ENCODE measurements at regions not wholly inside any gene's neighbourhood (a gene's known extent, or its start where the extent isn't known, plus 50 kb on each side); places are given as distances from the start of the nearest gene placed in this dataset.
"Not testable (repeated sequence)": the region's sequence is repeated elsewhere in the genome, so short reads cannot be mapped to it uniquely, and the experiment has no call there.

DNA sequence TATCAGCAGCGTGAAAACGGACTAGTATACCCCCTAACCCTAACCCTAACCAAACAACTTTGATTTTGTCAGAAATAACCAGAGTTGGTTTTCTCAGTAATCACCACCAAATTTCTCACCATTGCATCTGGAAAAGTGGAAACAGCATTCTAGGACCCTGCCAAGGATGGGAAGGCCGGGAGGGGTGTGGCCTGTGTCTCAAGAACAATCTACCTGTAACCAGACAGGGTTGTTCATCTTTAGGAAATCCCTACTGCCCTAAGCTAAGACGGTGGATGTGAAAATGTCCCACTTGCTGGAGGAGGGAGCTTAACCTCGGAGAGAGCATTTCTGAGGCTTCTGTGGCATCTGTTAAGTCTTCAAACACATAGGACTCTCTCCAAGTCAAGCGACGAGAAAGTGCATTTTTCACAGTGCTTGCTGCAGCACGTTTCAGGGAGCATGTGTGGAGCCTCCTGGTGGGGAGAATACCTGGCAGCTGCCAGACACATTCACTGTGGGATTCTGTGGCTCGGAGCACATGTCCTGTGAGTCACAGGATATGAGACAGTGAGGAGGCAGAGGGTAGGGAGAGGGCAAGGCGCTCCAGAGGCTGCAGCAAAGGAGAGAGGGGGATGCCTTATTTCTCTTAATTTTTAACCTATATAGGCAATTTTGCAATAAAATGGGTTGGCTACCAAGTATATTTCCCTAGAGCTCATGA is 207.5 kb downstream of the SPP2 start:
- peaks cover 3% of the 10 kb centered on the region; the same call in 1 of the 2 replicates for H3K4me1 ChIP-seq (ENCODE audit: control insufficient read depth, insufficient read depth, low read length)
- no peaks in the 10 kb centered on the region for H3K36me3 ChIP-seq (ENCODE audit: control insufficient read depth, insufficient read depth, low read length)

GRCh38 chr2:234256516-234256915 is 206.0 kb downstream of the SPP2 start:
- peaks cover 3% of the 10 kb centered on the region; the same call in 1 of the 2 replicates for H3K4me1 ChIP-seq (ENCODE audit: control insufficient read depth, insufficient read depth, low read length)

More for the DNA sequence above, 207.5 kb downstream of the SPP2 start:
- Histone ChIP-seq H3K27me3 (ENCODE audit: control insufficient read depth, insufficient read depth, low read length) (no peaks in the 10 kb centered on the region), H3K4me3 (ENCODE audit: low read depth, low read length) (no peak overlapping the region), H3K27ac (ENCODE audit: low read depth, low read length) (no peak overlapping the region), H3K9ac (ENCODE audit: low read depth, low read length) (no peak overlapping the region), H3K9me3 (ENCODE audit: control insufficient read depth, insufficient read depth, low read length) (no peaks in the 10 kb centered on the region)

GRCh38 chr2:234254783-234255521 is 204.4 kb downstream of the SPP2 start:
- H3K27me3 ChIP-seq (ENCODE audit: control insufficient read depth, insufficient read depth, low read length) = no peaks in the 10 kb centered on the region
- peaks cover 3% of the 10 kb centered on the region; the same call in 1 of the 2 replicates for H3K4me1 ChIP-seq (ENCODE audit: control insufficient read depth, insufficient read depth, low read length)
- H3K4me3 ChIP-seq (ENCODE audit: low read depth, low read length) = no peak overlapping the region
- no peaks in the 10 kb centered on the region for H3K36me3 ChIP-seq (ENCODE audit: control insufficient read depth, insufficient read depth, low read length)
- H3K9ac ChIP-seq (ENCODE audit: low read depth, low read length) = no peak overlapping the region
- no peaks in the 10 kb centered on the region for H3K9me3 ChIP-seq (ENCODE audit: control insufficient read depth, insufficient read depth, low read length)
- H3K27ac ChIP-seq (ENCODE audit: low read depth, low read length) = no peak overlapping the region

More at GRCh38 chr2:234256516-234256915, 206.0 kb downstream of the SPP2 start:
- no peak overlapping the region for H3K4me3 ChIP-seq (ENCODE audit: low read depth, low read length)
- no peaks in the 10 kb centered on the region for H3K9me3 ChIP-seq (ENCODE audit: control insufficient read depth, insufficient read depth, low read length)
- no peaks in the 10 kb centered on the region for H3K36me3 ChIP-seq (ENCODE audit: control insufficient read depth, insufficient read depth, low read length)
- no peaks in the 10 kb centered on the region for H3K27me3 ChIP-seq (ENCODE audit: control insufficient read depth, insufficient read depth, low read length)
- H3K27ac ChIP-seq (ENCODE audit: low read depth, low read length) = no peak overlapping the region
- H3K9ac ChIP-seq (ENCODE audit: low read depth, low read length) = no peak overlapping the region

GRCh38 chr2:234252772-234253171 is 202.3 kb downstream of the SPP2 start:
- no peaks in the 10 kb centered on the region for H3K27me3 ChIP-seq (ENCODE audit: control insufficient read depth, insufficient read depth, low read length)
- no peak overlapping the region for H3K4me3 ChIP-seq (ENCODE audit: low read depth, low read length)
- H3K9ac ChIP-seq (ENCODE audit: low read depth, low read length) = no peak overlapping the region
- no peaks in the 10 kb centered on the region; the same call in 1 of the 2 replicates for H3K9me3 ChIP-seq (ENCODE audit: control insufficient read depth, insufficient read depth, low read length)
- no peaks in the 10 kb centered on the region for H3K36me3 ChIP-seq (ENCODE audit: control insufficient read depth, insufficient read depth, low read length)
- no peaks in the 10 kb centered on the region for H3K4me1 ChIP-seq (ENCODE audit: control insufficient read depth, insufficient read depth, low read length)
- no peak overlapping the region for H3K27ac ChIP-seq (ENCODE audit: low read depth, low read length)

DNA sequence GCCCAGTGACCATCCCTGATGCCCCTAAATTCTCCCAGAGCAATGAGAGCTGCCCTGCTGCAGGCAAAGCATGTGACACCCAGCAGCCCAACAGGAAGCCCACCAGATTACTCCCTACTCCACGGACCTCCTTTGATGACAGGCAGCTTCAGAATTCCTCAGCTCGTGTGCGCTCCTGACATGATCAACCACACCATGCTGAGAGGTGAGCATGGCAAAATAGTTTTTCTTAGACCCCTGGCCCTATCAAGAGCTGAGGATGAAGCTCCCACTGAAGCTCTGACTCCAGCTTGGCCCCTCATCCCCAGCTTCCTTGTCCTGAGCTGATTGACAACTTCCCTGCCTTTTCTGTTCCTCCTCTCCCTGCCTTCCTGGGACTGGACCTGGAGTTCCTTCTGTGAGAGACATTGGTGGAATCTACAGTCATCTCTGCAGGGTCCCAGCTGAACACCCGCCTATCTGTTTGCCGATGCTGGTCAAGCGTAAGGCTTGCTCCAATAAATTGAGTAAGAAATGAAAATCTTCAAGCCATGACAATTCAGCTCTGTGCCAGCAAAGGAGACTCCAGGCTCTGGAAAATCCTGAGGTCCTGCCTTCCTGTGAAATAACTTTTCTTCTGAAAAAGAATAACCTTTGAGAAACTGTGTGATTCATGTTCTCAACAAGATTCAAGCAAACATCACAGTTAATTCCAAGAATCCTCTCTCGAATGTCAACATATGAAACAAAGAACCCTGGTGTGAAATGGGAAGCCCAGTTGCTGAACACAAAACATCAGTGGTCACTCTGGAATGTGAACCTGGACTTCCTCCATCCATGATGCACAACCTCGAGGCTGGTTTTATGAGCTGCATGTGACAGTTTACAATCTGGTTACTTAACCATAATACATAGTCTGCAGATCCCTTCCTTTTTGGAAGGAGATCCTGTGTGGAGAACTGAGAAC is 201.1 kb downstream of the SPP2 start:
- Histone ChIP-seq H3K4me1 (ENCODE audit: control insufficient read depth, insufficient read depth, low read length) (no peaks in the 10 kb centered on the region), H3K4me3 (ENCODE audit: low read depth, low read length) (no peak overlapping the region), H3K27me3 (ENCODE audit: control insufficient read depth, insufficient read depth, low read length) (no peaks in the 10 kb centered on the region), H3K36me3 (ENCODE audit: control insufficient read depth, insufficient read depth, low read length) (no peaks in the 10 kb centered on the region), H3K9me3 (ENCODE audit: control insufficient read depth, insufficient read depth, low read length) (peaks cover 6% of the 10 kb centered on the region), H3K27ac (ENCODE audit: low read depth, low read length) (no peak overlapping the region), H3K9ac (ENCODE audit: low read depth, low read length) (no peak overlapping the region)

GRCh38 chr2:234250926-234251325 is 200.4 kb downstream of the SPP2 start:
- no peaks in the 10 kb centered on the region for H3K4me1 ChIP-seq (ENCODE audit: control insufficient read depth, insufficient read depth, low read length)
- H3K27me3 ChIP-seq (ENCODE audit: control insufficient read depth, insufficient read depth, low read length) = no peaks in the 10 kb centered on the region
- no peak overlapping the region for H3K27ac ChIP-seq (ENCODE audit: low read depth, low read length)
- H3K4me3 ChIP-seq (ENCODE audit: low read depth, low read length) = no peak overlapping the region
- no peaks in the 10 kb centered on the region for H3K36me3 ChIP-seq (ENCODE audit: control insufficient read depth, insufficient read depth, low read length)
- no peak overlapping the region for H3K9ac ChIP-seq (ENCODE audit: low read depth, low read length)
- H3K9me3 ChIP-seq (ENCODE audit: control insufficient read depth, insufficient read depth, low read length) = peaks cover 6% of the 10 kb centered on the region

GRCh38 chr2:234249873-234250272 is 199.4 kb downstream of the SPP2 start:
- Histone ChIP-seq H3K9me3 (ENCODE audit: control insufficient read depth, insufficient read depth, low read length) (peaks cover 6% of the 10 kb centered on the region), H3K9ac (ENCODE audit: low read depth, low read length) (no peak overlapping the region), H3K4me1 (ENCODE audit: control insufficient read depth, insufficient read depth, low read length) (no peaks in the 10 kb centered on the region), H3K27ac (ENCODE audit: low read depth, low read length) (peak overlapping the region; percentile 56), H3K36me3 (ENCODE audit: control insufficient read depth, insufficient read depth, low read length) (no peaks in the 10 kb centered on the region), H3K4me3 (ENCODE audit: low read depth, low read length) (no peak overlapping the region), H3K27me3 (ENCODE audit: control insufficient read depth, insufficient read depth, low read length) (no peaks in the 10 kb centered on the region)

DNA sequence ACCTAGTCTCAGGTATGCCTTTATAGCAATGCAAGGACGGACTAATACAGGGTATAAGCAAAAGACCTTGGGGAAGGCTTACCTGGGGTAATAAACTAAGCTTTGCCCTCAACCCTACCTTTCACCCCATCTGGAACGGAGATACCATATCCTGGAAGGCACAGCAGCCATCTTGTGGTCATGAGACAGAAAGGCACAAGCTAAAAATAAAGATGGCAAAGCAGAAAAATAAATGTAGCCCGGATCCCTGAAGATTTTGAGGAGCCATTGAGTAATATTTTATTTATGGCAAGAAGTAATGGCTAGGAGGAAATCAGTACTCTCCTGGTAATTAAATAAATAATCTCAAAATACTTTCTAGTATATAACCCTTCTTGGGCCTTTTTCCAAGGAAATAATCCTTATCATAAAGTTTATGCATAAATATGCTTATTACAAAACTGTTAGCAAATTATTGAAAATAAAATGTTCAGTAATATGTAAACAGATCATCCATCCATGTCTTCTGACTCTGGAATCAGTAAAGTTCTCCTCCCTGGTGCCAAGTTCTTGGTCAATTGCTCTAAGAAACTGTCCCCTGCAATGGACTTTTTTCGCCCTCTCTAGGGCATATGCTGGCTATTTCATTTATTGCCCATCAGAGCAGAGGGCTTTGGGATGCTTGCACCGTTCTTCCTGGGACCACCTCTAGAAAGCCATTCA is 198.7 kb downstream of the SPP2 start:
- Histone ChIP-seq H3K36me3 (ENCODE audit: control insufficient read depth, insufficient read depth, low read length) (no peaks in the 10 kb centered on the region), H3K4me1 (ENCODE audit: control insufficient read depth, insufficient read depth, low read length) (no peaks in the 10 kb centered on the region), H3K9ac (ENCODE audit: low read depth, low read length) (no peak overlapping the region), H3K27ac (ENCODE audit: low read depth, low read length) (peak overlapping the region; percentile 47), H3K4me3 (ENCODE audit: low read depth, low read length) (no peak overlapping the region), H3K9me3 (ENCODE audit: control insufficient read depth, insufficient read depth, low read length) (peaks cover 6% of the 10 kb centered on the region), H3K27me3 (ENCODE audit: control insufficient read depth, insufficient read depth, low read length) (no peaks in the 10 kb centered on the region)

GRCh38 chr2:234248213-234248710 is 197.8 kb downstream of the SPP2 start:
- not testable (repeated sequence) for H3K9ac ChIP-seq (ENCODE audit: low read depth, low read length); H3K4me3 ChIP-seq (ENCODE audit: low read depth, low read length); H3K36me3 ChIP-seq (ENCODE audit: control insufficient read depth, insufficient read depth, low read length); H3K27me3 ChIP-seq (ENCODE audit: control insufficient read depth, insufficient read depth, low read length); H3K27ac ChIP-seq (ENCODE audit: low read depth, low read length); H3K9me3 ChIP-seq (ENCODE audit: control insufficient read depth, insufficient read depth, low read length); H3K4me1 ChIP-seq (ENCODE audit: control insufficient read depth, insufficient read depth, low read length)

DNA sequence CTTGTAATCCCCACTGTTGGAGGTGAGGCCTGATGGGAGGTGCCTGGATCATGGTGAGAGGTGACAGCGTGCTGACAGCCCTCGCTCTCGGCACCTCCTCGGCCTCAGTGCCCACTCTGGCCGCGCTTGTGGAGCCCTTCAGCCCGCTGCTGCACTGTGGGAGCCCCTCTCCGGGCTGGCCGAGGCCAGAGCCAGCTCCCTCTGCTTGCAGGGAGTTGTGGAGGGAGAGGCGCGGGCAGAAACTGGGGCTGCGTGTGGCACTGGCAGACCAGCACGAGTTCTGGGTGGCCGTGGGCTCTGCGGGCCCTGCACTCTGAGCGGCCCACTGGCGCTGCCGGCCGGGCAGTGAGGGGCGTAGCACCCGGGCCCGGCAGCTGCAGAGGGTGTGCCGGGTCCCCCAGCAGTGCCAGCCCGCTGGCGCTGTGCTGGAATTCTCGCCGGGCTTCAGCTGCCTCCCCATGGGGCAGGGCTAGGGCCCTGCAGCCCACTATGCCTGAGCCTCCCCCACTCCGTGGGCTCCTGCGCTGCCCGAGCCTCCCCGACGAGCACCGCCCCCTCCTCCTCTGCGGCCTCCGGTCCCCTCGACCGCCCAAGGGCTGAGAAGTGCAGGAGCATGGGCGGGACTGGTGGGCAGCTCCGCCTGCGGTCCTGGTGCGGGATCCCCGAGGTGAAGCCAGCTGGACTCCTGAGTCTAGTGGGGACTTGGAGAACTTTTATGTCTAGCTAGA is 197.1 kb downstream of the SPP2 start:
- Histone ChIP-seq H3K9ac (ENCODE audit: low read depth, low read length) (no peak overlapping the region), H3K4me1 (ENCODE audit: control insufficient read depth, insufficient read depth, low read length) (no peaks in the 10 kb centered on the region), H3K4me3 (ENCODE audit: low read depth, low read length) (no peak overlapping the region; the same call in 1 of the 2 replicates), H3K27ac (ENCODE audit: low read depth, low read length) (no peak overlapping the region), H3K36me3 (ENCODE audit: control insufficient read depth, insufficient read depth, low read length) (no peaks in the 10 kb centered on the region), H3K9me3 (ENCODE audit: control insufficient read depth, insufficient read depth, low read length) (peaks cover 6% of the 10 kb centered on the region), H3K27me3 (ENCODE audit: control insufficient read depth, insufficient read depth, low read length) (no peaks in the 10 kb centered on the region)
